22Rv1 (cell line): ENCODE measurements at regions not wholly inside any gene's neighbourhood (a gene's known extent, or its start where the extent isn't known, plus 50 kb on each side); places are given as distances from the start of the nearest gene placed in this dataset.

Source experiments
- ZFX ChIP-seq: fragments of 450-650 bp; IDR thresholded peaks from 2 replicates; pipeline ENCODE4 v1.6.1; 2017; ENCODE audit warnings: antibody characterized with exemption, borderline replicate concordance
- TF ChIP-seq, protein P1 (sequence below): fragments of 450-650 bp; IDR thresholded peaks from 2 replicates; pipeline ENCODE4 v1.5.1; 2017; ENCODE audit warnings: mild to moderate bottlenecking

DNA sequence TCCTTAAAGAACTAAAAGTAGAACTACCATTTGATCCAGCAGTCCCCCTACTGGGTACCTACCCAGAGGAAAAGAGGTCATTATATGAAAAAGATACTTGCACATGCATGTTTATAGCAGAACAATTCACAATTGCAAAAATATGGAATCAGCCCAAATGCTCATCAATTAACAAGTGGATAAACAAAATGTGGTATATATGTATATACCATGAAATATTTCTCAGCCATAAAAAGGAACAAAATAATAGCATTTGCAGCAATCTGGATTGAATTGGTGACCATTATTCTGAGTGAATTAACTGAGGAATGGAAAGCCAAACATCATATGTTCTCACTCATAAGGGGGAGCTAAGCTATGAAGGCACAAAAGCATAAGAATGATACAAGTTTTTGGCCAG lies 64.7 kb upstream of the KRAS start:
- TF ChIP-seq, protein P1, sequence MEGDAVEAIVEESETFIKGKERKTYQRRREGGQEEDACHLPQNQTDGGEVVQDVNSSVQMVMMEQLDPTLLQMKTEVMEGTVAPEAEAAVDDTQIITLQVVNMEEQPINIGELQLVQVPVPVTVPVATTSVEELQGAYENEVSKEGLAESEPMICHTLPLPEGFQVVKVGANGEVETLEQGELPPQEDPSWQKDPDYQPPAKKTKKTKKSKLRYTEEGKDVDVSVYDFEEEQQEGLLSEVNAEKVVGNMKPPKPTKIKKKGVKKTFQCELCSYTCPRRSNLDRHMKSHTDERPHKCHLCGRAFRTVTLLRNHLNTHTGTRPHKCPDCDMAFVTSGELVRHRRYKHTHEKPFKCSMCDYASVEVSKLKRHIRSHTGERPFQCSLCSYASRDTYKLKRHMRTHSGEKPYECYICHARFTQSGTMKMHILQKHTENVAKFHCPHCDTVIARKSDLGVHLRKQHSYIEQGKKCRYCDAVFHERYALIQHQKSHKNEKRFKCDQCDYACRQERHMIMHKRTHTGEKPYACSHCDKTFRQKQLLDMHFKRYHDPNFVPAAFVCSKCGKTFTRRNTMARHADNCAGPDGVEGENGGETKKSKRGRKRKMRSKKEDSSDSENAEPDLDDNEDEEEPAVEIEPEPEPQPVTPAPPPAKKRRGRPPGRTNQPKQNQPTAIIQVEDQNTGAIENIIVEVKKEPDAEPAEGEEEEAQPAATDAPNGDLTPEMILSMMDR = no peak
- no peak for TF ChIP-seq ZFX
